Prostate gland (tissue), 2 donors: ENCODE measurements at regions not wholly inside any gene's neighbourhood (a gene's known extent, or its start where the extent isn't known, plus 50 kb on each side); places are given as distances from the start of the nearest gene placed in this dataset.
"Not testable (repeated sequence)": the region's sequence is repeated elsewhere in the genome, so short reads cannot be mapped to it uniquely, and the experiment has no call there.

Experiments used
- DNase-seq: peaks from one replicate; pipeline ENCODE4 v3.0.0-alpha.2; 2019; ENCODE audit warnings: low spot score
- H3K27ac ChIP-seq, 2 donors: fragments of 200-600 bp; sonication (generic); 2 replicates each; pipeline ENCODE4 v1.5.1; 2017 to 2019
- H3K27me3 ChIP-seq: fragments of 200-600 bp; sonication (generic); replicated peaks from 2 replicates; pipeline ENCODE4 v1.5.1; 2019; ENCODE audit not compliant: insufficient read depth
- H3K36me3 ChIP-seq, 2 donors: fragments of 200-600 bp; sonication (generic); 1 replicate in 1 of 2; 2 replicates in 1 of 2; pipeline versions ENCODE4 v1.5.1 to v1.8.1; 2017 to 2019
- H3K4me1 ChIP-seq: fragments of 200-600 bp; sonication (generic); replicated peaks from 2 replicates; pipeline ENCODE4 v1.5.1; 2019
- H3K4me3 ChIP-seq, 2 donors: fragments of 200-600 bp; sonication (generic); 2 replicates each; pipeline ENCODE4 v1.5.1; 2017 to 2019
- H3K9me3 ChIP-seq: fragments of 200-600 bp; sonication (generic); 2 replicates; pipeline ENCODE4 v1.5.1; 2017
- CTCF ChIP-seq, 4 experiments: fragments of 200-600 bp in 2 of 4; fragments of 450-650 bp in 2 of 4; sonication (generic) in 2 of 4; IDR thresholded peaks; 1 replicate in 3 of 4; 2 replicates in 1 of 4; pipeline ENCODE4 v1.5.1; 2016 to 2019; ENCODE audit warnings: antibody characterized with exemption in 4 of 4, mild to moderate bottlenecking in 2 of 4, moderate library complexity in 2 of 4
- POLR2A ChIP-seq: fragments of 450-650 bp; IDR thresholded peaks from one replicate; pipeline ENCODE4 v1.6.1; 2016; ENCODE audit warnings: antibody characterized with exemption, mild to moderate bottlenecking
- POLR2AphosphoS5 ChIP-seq: sonication (generic); formaldehyde crosslinking; IDR thresholded peaks from one replicate; pipeline ENCODE4 v1.6.1; 2017; ENCODE audit warnings: antibody characterized with exemption
- WGBS: methylation state at CpG from one replicate; pipeline ENCODE4 v1.1.5; 2018; 5-methylcytosine and 5-hydroxymethylcytosine counted together
- intact Hi-C: fragments of 100-400 bp; cut with DNase I; formaldehyde crosslinking; loops from one replicate; pipeline ENCODE4 v1.14.2; 2022

- Histone ChIP-seq H3K9me3 (no peaks in the 10 kb centered on the region), H3K4me3 (no peak overlapping the region), H3K36me3 (no peaks in the 10 kb centered on the region), H3K27ac (no peak overlapping the region), H3K4me1 (no peaks in the 10 kb centered on the region), H3K27me3 (peaks cover 8% of the 10 kb centered on the region)
- no peak for DNase-seq
- no peak for TF ChIP-seq CTCF (IDR thresholded peaks at IDR 0.05)
- no peak for TF ChIP-seq POLR2AphosphoS5
- TF ChIP-seq POLR2A: no peak
- intact Hi-C loops: no loop called here
- WGBS: 80% methylated on average over 16 of the region's 16 CpGs
These were observed 183.8 kb downstream of the OR2B2 start for GRCh38 chr6:27728442-27728841.

- 60% methylated on average over 10 of the region's 10 CpGs for WGBS
- no peak overlapping the region for H3K4me3 ChIP-seq
- peaks cover 8% of the 10 kb centered on the region for H3K27me3 ChIP-seq
- no peaks in the 10 kb centered on the region for H3K36me3 ChIP-seq
- TF ChIP-seq POLR2AphosphoS5: no peak
- no peak for TF ChIP-seq POLR2A
- no peak for TF ChIP-seq CTCF (IDR thresholded peaks at IDR 0.05)
- no peak for DNase-seq
- H3K27ac ChIP-seq: no peak overlapping the region
- intact Hi-C loops: no loop called here
- H3K4me1 ChIP-seq: no peaks in the 10 kb centered on the region
- H3K9me3 ChIP-seq: no peaks in the 10 kb centered on the region
These were observed 185.6 kb downstream of the OR2B2 start for GRCh38 chr6:27726619-27727023.

GRCh38 chr6:27720607-27721580, 191.3 kb downstream of the OR2B2 start:
- 52% methylated on average over 19 of the region's 19 CpGs for WGBS

GRCh38 chr6:27719039-27719438, 193.2 kb downstream of the OR2B2 start:
- H3K36me3 ChIP-seq, H3K4me3 ChIP-seq, H3K9me3 ChIP-seq, H3K27ac ChIP-seq, H3K4me1 ChIP-seq, H3K27me3 ChIP-seq, DNase-seq, intact Hi-C loops: not testable (repeated sequence)
- WGBS: 72% methylated on average over 8 of the region's 8 CpGs

More at GRCh38 chr6:27720607-27721580, 191.3 kb downstream of the OR2B2 start:
- Histone ChIP-seq H3K4me3 (no peak overlapping the region), H3K36me3 (no peaks in the 10 kb centered on the region), H3K9me3 (no peaks in the 10 kb centered on the region), H3K27ac (no peak overlapping the region), H3K27me3 (peaks cover 8% of the 10 kb centered on the region), H3K4me1 (no peaks in the 10 kb centered on the region)
- intact Hi-C loops: no loop called here
- no peak for DNase-seq
- no peak for TF ChIP-seq POLR2AphosphoS5
- no peak for TF ChIP-seq CTCF (IDR thresholded peaks at IDR 0.05)
- TF ChIP-seq POLR2A: no peak

GRCh38 chr6:27706431-27706830, 205.8 kb downstream of the OR2B2 start:
- WGBS: 93% methylated on average over 3 of the region's 3 CpGs
- intact Hi-C loops: no loop called here

More at GRCh38 chr6:27706431-27706830, 205.8 kb downstream of the OR2B2 start:
- Histone ChIP-seq H3K9me3 (no peaks in the 10 kb centered on the region), H3K4me1 (no peaks in the 10 kb centered on the region), H3K4me3 (no peak overlapping the region), H3K36me3 (no peaks in the 10 kb centered on the region), H3K27ac (no peak overlapping the region), H3K27me3 (no peaks in the 10 kb centered on the region)
- no peak for TF ChIP-seq CTCF (IDR thresholded peaks at IDR 0.05)
- DNase-seq: no peak
